ENCODE measurements at regions not wholly inside any gene's neighbourhood (a gene's known extent, or its start where the extent isn't known, plus 50 kb on each side); places are given as distances from the start of the nearest gene placed in this dataset.

- H3K4me1 Mint-ChIP-seq (ENCODE audit: low read depth): peaks cover 2% of the 10 kb centered on the region
- H3K27me3 Mint-ChIP-seq: peaks cover 16% of the 10 kb centered on the region
Observed at GRCh38 chr7:35316549-35316948, 62.6 kb upstream of the TBX20 start.

GRCh38 chr7:35315517-35315916, 61.6 kb upstream of the TBX20 start:
- no peaks in the 10 kb centered on the region for H3K36me3 Mint-ChIP-seq (ENCODE audit: insufficient read depth)
- H3K27ac Mint-ChIP-seq: no peak overlapping the region
- peaks cover 2% of the 10 kb centered on the region for H3K4me1 Mint-ChIP-seq (ENCODE audit: low read depth)

More at GRCh38 chr7:35316549-35316948, 62.6 kb upstream of the TBX20 start:
- TF ChIP-seq, protein P1, sequence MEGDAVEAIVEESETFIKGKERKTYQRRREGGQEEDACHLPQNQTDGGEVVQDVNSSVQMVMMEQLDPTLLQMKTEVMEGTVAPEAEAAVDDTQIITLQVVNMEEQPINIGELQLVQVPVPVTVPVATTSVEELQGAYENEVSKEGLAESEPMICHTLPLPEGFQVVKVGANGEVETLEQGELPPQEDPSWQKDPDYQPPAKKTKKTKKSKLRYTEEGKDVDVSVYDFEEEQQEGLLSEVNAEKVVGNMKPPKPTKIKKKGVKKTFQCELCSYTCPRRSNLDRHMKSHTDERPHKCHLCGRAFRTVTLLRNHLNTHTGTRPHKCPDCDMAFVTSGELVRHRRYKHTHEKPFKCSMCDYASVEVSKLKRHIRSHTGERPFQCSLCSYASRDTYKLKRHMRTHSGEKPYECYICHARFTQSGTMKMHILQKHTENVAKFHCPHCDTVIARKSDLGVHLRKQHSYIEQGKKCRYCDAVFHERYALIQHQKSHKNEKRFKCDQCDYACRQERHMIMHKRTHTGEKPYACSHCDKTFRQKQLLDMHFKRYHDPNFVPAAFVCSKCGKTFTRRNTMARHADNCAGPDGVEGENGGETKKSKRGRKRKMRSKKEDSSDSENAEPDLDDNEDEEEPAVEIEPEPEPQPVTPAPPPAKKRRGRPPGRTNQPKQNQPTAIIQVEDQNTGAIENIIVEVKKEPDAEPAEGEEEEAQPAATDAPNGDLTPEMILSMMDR (IDR thresholded peaks at IDR 0.05; ENCODE audit: unreplicated experiment): no peak
- Mint-ChIP-seq H3K9me3 (ENCODE audit: low read depth) (no peaks in the 10 kb centered on the region), H3K36me3 (ENCODE audit: insufficient read depth) (no peaks in the 10 kb centered on the region), H3K4me3 (ENCODE audit: low read depth) (no peak overlapping the region), H3K27ac (no peak overlapping the region)
- DNase-seq (ENCODE audit: low spot score, unreplicated experiment): no peak

DNA sequence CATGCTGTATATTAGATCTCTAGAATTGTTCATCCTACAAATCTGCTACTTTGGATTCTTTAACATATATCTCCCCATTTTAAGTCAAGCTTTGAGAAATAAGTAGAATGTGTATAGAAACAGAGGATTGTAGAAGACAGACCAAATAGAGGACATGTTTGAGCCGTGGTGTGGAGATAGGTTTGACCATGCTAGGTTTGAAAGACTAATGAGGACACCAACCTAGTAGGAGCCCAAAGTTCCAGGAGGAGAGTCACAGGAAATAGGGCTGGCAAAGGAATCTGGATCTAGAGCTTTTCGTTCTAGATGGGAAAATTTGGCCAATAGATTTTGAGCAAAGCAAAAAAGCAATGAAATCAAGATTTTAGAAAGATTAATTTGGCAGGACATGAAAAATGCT, 60.5 kb upstream of the TBX20 start:
- Mint-ChIP-seq H3K27me3 (peaks cover 8% of the 10 kb centered on the region), H3K4me1 (ENCODE audit: low read depth) (no peaks in the 10 kb centered on the region), H3K27ac (no peak overlapping the region), H3K36me3 (ENCODE audit: insufficient read depth) (no peaks in the 10 kb centered on the region), H3K4me3 (ENCODE audit: low read depth) (no peak overlapping the region), H3K9me3 (ENCODE audit: low read depth) (no peaks in the 10 kb centered on the region)
- TF ChIP-seq, protein P1 (IDR thresholded peaks at IDR 0.05; ENCODE audit: unreplicated experiment): no peak
- no peak for DNase-seq (ENCODE audit: low spot score, unreplicated experiment)

More at GRCh38 chr7:35315517-35315916, 61.6 kb upstream of the TBX20 start:
- Mint-ChIP-seq H3K9me3 (ENCODE audit: low read depth) (no peaks in the 10 kb centered on the region), H3K27me3 (peaks cover 11% of the 10 kb centered on the region), H3K4me3 (ENCODE audit: low read depth) (no peak overlapping the region)
- no peak for DNase-seq (ENCODE audit: low spot score, unreplicated experiment)
- TF ChIP-seq, protein P1 (IDR thresholded peaks at IDR 0.05; ENCODE audit: unreplicated experiment): no peak

- H3K36me3 Mint-ChIP-seq (ENCODE audit: insufficient read depth): no peaks in the 10 kb centered on the region
- H3K27ac Mint-ChIP-seq: no peak overlapping the region
- TF ChIP-seq, protein P1 (IDR thresholded peaks at IDR 0.05; ENCODE audit: unreplicated experiment): no peak
- no peak overlapping the region for H3K4me3 Mint-ChIP-seq (ENCODE audit: low read depth)
- no peaks in the 10 kb centered on the region for H3K9me3 Mint-ChIP-seq (ENCODE audit: low read depth)
- peaks cover 9% of the 10 kb centered on the region for H3K27me3 Mint-ChIP-seq
- DNase-seq (ENCODE audit: low spot score, unreplicated experiment): no peak
- no peaks in the 10 kb centered on the region for H3K4me1 Mint-ChIP-seq (ENCODE audit: low read depth)
Observed at GRCh38 chr7:35313575-35313974, 59.7 kb upstream of the TBX20 start.

All from progenitor cell of endocrine pancreas (in vitro differentiated cells).